ENCODE measurements at regions not wholly inside any gene's neighbourhood (a gene's known extent, or its start where the extent isn't known, plus 50 kb on each side); places are given as distances from the start of the nearest gene placed in this dataset.
"Not testable (repeated sequence)": the region's sequence is repeated elsewhere in the genome, so short reads cannot be mapped to it uniquely, and the experiment has no call there.

- H2BK15ac ChIP-seq (ENCODE audit: low read depth, low read length); H2BK5ac ChIP-seq (ENCODE audit: low read depth, low read length, poor library complexity, severe bottlenecking); H3K4ac ChIP-seq (ENCODE audit: low read depth, low read length); H4K5ac ChIP-seq (ENCODE audit: low read depth, low read length); H3K9me1 ChIP-seq (ENCODE audit: insufficient read depth, low read length); H3K27me3 ChIP-seq (ENCODE audit: control insufficient read depth, insufficient read depth, low read length); H2AK9ac ChIP-seq (replicated peaks; ENCODE audit: low read depth, low read length, poor library complexity); H3K4me2 ChIP-seq (ENCODE audit: low read depth, low read length); H4K20me1 ChIP-seq (ENCODE audit: insufficient read depth, low read length); H2AK5ac ChIP-seq (ENCODE audit: low read depth, low read length); H4K91ac ChIP-seq (ENCODE audit: insufficient read depth, low read depth, low read length); H4K8ac ChIP-seq (ENCODE audit: low read depth in 2 of 2, low read length in 2 of 2); H2BK120ac ChIP-seq (ENCODE audit: low read depth, low read length); H3K4me1 ChIP-seq (ENCODE audit: control insufficient read depth, insufficient read depth, low read length); H3K23ac ChIP-seq (ENCODE audit: low read depth, low read length); dilution Hi-C loops (cut with HindIII; ENCODE audit: low sequenced_read_pairs, unreplicated experiment); DNase-seq; H3K56ac ChIP-seq (ENCODE audit: extremely low read depth, insufficient read depth, low read length); H3K36me3 ChIP-seq (ENCODE audit: control insufficient read depth, insufficient read depth, low read length); CTCF ChIA-PET; intact Hi-C loops (cut with micrococcal nuclease); H3K14ac ChIP-seq (replicated peaks; ENCODE audit: low read depth, low read length); POLR2A ChIA-PET (ENCODE audit: unreplicated experiment); H3K9me3 ChIP-seq (ENCODE audit: control insufficient read depth, insufficient read depth, low read length); H2BK20ac ChIP-seq (ENCODE audit: low read depth, low read length); H2AFZ ChIP-seq (replicated peaks; ENCODE audit: low read length, poor library complexity); H3K27ac ChIP-seq (ENCODE audit: insufficient read depth, low read length); H3K79me1 ChIP-seq (ENCODE audit: low read depth in 1 of 2, low read length in 2 of 2); H3K9ac ChIP-seq (ENCODE audit: low read depth, low read length); H3K18ac ChIP-seq (ENCODE audit: low read depth, low read length); ATAC-seq (ENCODE audit: low read depth); H3K4me3 ChIP-seq (ENCODE audit: insufficient read depth, low read depth, low read length); in situ Hi-C loops (cut with MboI; ENCODE audit: low sequenced_read_pairs); BruUV-seq (replicated peaks): not testable (repeated sequence)
- WGBS, 2 experiments (ENCODE audit: extremely low coverage in 2 of 2, insufficient read length in 1 of 2): no CpG with 5 or more reads among the region's 3 CpGs
Measured at GRCh38 chr4:151495612-151496011, 86.6 kb downstream of the FHIP1A start.

- POLR2A ChIA-PET (ENCODE audit: unreplicated experiment); H3K56ac ChIP-seq (ENCODE audit: extremely low read depth, insufficient read depth, low read length); H3K4ac ChIP-seq (ENCODE audit: low read depth, low read length); H3K79me1 ChIP-seq (ENCODE audit: low read depth in 1 of 2, low read length in 2 of 2); H3K23ac ChIP-seq (ENCODE audit: low read depth, low read length); H2BK20ac ChIP-seq (ENCODE audit: low read depth, low read length); H3K27me3 ChIP-seq (ENCODE audit: control insufficient read depth, insufficient read depth, low read length); in situ Hi-C loops (cut with MboI; ENCODE audit: low sequenced_read_pairs); H3K4me2 ChIP-seq (ENCODE audit: low read depth, low read length); H3K9ac ChIP-seq (ENCODE audit: low read depth, low read length); ATAC-seq (ENCODE audit: low read depth); H3K4me1 ChIP-seq (ENCODE audit: control insufficient read depth, insufficient read depth, low read length); H2BK120ac ChIP-seq (ENCODE audit: low read depth, low read length); H2AK5ac ChIP-seq (ENCODE audit: low read depth, low read length); H3K9me1 ChIP-seq (ENCODE audit: insufficient read depth, low read length); CTCF ChIA-PET; BruUV-seq (replicated peaks); H3K14ac ChIP-seq (replicated peaks; ENCODE audit: low read depth, low read length); H2BK15ac ChIP-seq (ENCODE audit: low read depth, low read length); H3K36me3 ChIP-seq (ENCODE audit: control insufficient read depth, insufficient read depth, low read length); H4K91ac ChIP-seq (ENCODE audit: insufficient read depth, low read depth, low read length); H2AK9ac ChIP-seq (replicated peaks; ENCODE audit: low read depth, low read length, poor library complexity); H3K4me3 ChIP-seq (ENCODE audit: insufficient read depth, low read depth, low read length); H4K8ac ChIP-seq (ENCODE audit: low read depth in 2 of 2, low read length in 2 of 2); H3K27ac ChIP-seq (ENCODE audit: insufficient read depth, low read length); H2BK5ac ChIP-seq (ENCODE audit: low read depth, low read length, poor library complexity, severe bottlenecking); H4K20me1 ChIP-seq (ENCODE audit: insufficient read depth, low read length); dilution Hi-C loops (cut with HindIII; ENCODE audit: low sequenced_read_pairs, unreplicated experiment); DNase-seq; H4K5ac ChIP-seq (ENCODE audit: low read depth, low read length); intact Hi-C loops (cut with micrococcal nuclease); H3K9me3 ChIP-seq (ENCODE audit: control insufficient read depth, insufficient read depth, low read length); H2AFZ ChIP-seq (replicated peaks; ENCODE audit: low read length, poor library complexity); H3K18ac ChIP-seq (ENCODE audit: low read depth, low read length): not testable (repeated sequence)
- WGBS, 2 experiments (ENCODE audit: extremely low coverage in 2 of 2, insufficient read length in 1 of 2): no CpG with 5 or more reads among the region's 11 CpGs
Measured at GRCh38 chr4:151511548-151511947, 102.6 kb downstream of the FHIP1A start.

Data from IMR-90 (cell line).